T-helper 1 cell treated with Interleukin-12 subunit alpha and Interleukin-12 subunit beta and Interleukin-4 antibody, amounts not matched to agents 30 ng/mL and 1 ng/mL, for 36 hours (primary cell): ENCODE measurements at regions not wholly inside any gene's neighbourhood (a gene's known extent, or its start where the extent isn't known, plus 50 kb on each side); places are given as distances from the start of the nearest gene placed in this dataset.

Source experiments
- intact Hi-C: fragments of 100-400 bp; cut with micrococcal nuclease; formaldehyde crosslinking; loops from one replicate; pipeline ENCODE4 v1.15.1; 2024

- intact Hi-C loops, result loop anchor here (1.0 kb wide), 2 partner anchors 11 to 20 kb away; no protein-coding TSS in a partner anchor
Measured at GRCh38 chr13:50225193-50226155, 210.2 kb downstream of the KCNRG start.

GRCh38 chr13:50226515-50227155 is 211.4 kb downstream of the KCNRG start:
- intact Hi-C loops, result loop anchor here (1.0 kb wide), 2 partner anchors 10 to 19 kb away; no protein-coding TSS in a partner anchor

- intact Hi-C loops, result no loop called here
Measured at GRCh38 chr13:50227361-50227760, 212.1 kb downstream of the KCNRG start.

GRCh38 chr13:50228527-50228926 is 213.3 kb downstream of the KCNRG start:
- intact Hi-C loops, result no loop called here

- intact Hi-C loops, result loop anchor here (1.0 to 10.0 kb wide), 2 partner anchors 25 to 1595 kb away; no protein-coding TSS in a partner anchor
Measured at GRCh38 chr13:50229960-50230661, 214.9 kb downstream of the KCNRG start.

GRCh38 chr13:50230662-50230978 is 215.4 kb downstream of the KCNRG start:
- intact Hi-C loops, result loop anchor here (1.0 to 10.0 kb wide), 2 partner anchors 25 to 1594 kb away; no protein-coding TSS in a partner anchor

- intact Hi-C loops, result loop anchor here (10.0 kb wide), 1 partner anchor 1591 kb away; no protein-coding TSS in a partner anchor
Measured at GRCh38 chr13:50233574-50233973, 218.3 kb downstream of the KCNRG start.

- intact Hi-C loops, result loop anchor here (1.0 to 10.0 kb wide), 10 partner anchors 9 to 1589 kb away; partner anchors contain the start of gene SPRYD7
Measured at GRCh38 chr13:50235604-50236342, 220.5 kb downstream of the KCNRG start.

GRCh38 chr13:50236898-50237318 is 221.7 kb downstream of the KCNRG start:
- intact Hi-C loops, result loop anchor here (1.0 to 10.0 kb wide), 13 partner anchors 8 to 1588 kb away; partner anchors contain the start of genes SPRYD7 and TRIM13

- intact Hi-C loops, result loop anchor here (5.0 to 10.0 kb wide), 5 partner anchors 293 to 1586 kb away; partner anchors contain the start of gene SPRYD7
Measured at GRCh38 chr13:50238922-50239321, 223.7 kb downstream of the KCNRG start.

GRCh38 chr13:50241479-50241878 is 226.2 kb downstream of the KCNRG start:
- intact Hi-C loops, result loop anchor here (10.0 kb wide), 1 partner anchor 797 kb away; the partner anchor contains the start of genes CAB39L and SETDB2

- intact Hi-C loops, result loop anchor here (2.0 to 10.0 kb wide), 3 partner anchors 123 to 799 kb away; partner anchors contain the start of genes CAB39L and SETDB2
Measured at GRCh38 chr13:50243931-50244330, 228.7 kb downstream of the KCNRG start.

GRCh38 chr13:50244355-50244712 is 229.1 kb downstream of the KCNRG start:
- intact Hi-C loops, result loop anchor here (2.0 to 10.0 kb wide), 3 partner anchors 122 to 800 kb away; partner anchors contain the start of genes CAB39L and SETDB2

GRCh38 chr13:50244713-50245574 is 229.7 kb downstream of the KCNRG start:
- intact Hi-C loops, result loop anchor here (1.0 to 10.0 kb wide), 6 partner anchors 8 to 800 kb away; partner anchors contain the start of genes CAB39L and SETDB2

GRCh38 chr13:50247223-50247622 is 232.0 kb downstream of the KCNRG start:
- intact Hi-C loops, result loop anchor here (10.0 kb wide), 1 partner anchor 802 kb away; the partner anchor contains the start of genes CAB39L and SETDB2

- intact Hi-C loops, result loop anchor here (10.0 kb wide), 1 partner anchor 804 kb away; the partner anchor contains the start of genes CAB39L and SETDB2
Measured at GRCh38 chr13:50248516-50249143, 233.4 kb downstream of the KCNRG start.

GRCh38 chr13:50249144-50249521 is 233.9 kb downstream of the KCNRG start:
- intact Hi-C loops, result loop anchor here (10.0 kb wide), 1 partner anchor 804 kb away; the partner anchor contains the start of genes CAB39L and SETDB2

- intact Hi-C loops, result no loop called here
Measured at GRCh38 chr13:50250401-50250800, 235.2 kb downstream of the KCNRG start.
